Fibroblast of skin of right quadriceps (primary cell): ENCODE measurements at regions not wholly inside any gene's neighbourhood (a gene's known extent, or its start where the extent isn't known, plus 50 kb on each side); places are given as distances from the start of the nearest gene placed in this dataset.
"Not testable (repeated sequence)": the region's sequence is repeated elsewhere in the genome, so short reads cannot be mapped to it uniquely, and the experiment has no call there.

Experiments used
- DNase-seq: peaks from one replicate; pipeline ENCODE4 v3.0.0-alpha.2; 2013

DNA sequence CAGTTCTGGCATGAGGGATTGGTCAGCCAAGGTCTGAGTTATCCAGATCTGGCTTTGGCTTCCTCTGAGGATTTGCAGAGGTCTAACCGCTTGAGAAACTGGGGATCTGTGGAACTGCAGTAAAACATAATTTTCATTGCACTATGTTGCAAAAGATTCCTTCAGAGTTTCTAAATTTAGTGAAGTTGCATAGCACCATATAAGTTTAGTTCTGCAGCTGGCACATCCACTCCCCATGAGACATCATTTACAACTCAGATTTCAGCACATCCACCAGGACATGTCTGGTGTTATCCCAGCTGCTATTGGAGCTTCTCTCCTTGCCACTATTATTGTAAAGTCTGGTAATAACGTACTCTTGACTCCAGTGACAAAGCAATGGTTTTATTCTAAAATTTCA, 181.5 kb downstream of the CWF19L2 start:
- peak; percentile 43 for DNase-seq

DNA sequence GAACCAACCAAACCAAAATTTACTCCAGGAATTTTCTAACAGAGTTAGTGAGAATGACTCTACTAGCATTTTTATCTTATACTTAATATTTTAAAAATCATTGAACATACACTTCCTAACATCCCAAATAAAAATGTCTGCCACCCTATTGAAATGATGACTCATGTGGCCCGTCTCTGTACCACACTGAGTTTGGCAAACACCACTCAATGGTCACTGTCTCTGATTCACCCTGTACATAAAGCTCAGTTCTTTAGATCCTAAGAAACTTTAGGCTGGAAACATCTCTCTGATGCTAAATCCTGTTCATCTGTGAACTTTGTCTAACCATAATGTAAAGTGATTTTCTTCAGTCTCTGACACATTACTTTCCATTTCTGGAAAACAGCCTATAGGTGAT, 182.0 kb downstream of the CWF19L2 start:
- no peak for DNase-seq

DNA sequence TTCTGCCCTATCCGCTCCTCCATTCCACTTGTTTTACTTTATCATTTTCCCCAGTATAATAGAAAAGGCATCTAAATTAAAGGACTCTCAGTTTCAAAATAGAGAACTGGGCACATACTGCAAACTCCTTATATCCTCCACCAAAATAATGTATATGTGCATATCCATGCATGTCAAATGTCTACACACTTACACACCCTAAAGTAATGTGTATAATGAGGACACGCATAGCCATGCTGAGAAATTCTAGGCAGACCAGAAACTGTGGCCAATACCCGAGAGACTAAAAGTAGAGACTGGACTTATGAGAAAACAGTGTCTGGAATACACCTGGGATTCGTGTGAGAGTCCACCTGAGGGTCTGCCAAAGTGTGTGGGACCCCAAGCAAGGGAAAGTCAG, 183.5 kb downstream of the CWF19L2 start:
- no peak for DNase-seq

DNA sequence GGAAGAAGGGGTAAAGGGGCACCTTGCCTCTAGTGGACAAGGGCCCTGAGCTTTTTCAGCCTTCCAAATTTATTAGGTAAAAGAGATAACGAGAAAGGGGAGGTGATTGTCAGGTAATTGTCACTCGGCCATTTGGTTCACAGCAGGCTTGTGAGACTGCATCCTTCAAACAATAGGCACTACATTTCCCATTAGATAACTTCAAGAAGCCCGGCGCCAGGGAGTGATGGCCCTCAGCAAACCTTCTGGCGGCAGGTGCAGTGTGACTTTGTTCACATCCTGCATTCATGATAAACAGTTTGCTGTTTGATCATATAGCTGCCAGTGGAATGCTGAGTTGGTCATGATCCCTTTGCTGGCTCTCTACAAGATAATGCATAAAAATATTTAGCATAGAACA, 185.1 kb downstream of the CWF19L2 start:
- DNase-seq = no peak

DNA sequence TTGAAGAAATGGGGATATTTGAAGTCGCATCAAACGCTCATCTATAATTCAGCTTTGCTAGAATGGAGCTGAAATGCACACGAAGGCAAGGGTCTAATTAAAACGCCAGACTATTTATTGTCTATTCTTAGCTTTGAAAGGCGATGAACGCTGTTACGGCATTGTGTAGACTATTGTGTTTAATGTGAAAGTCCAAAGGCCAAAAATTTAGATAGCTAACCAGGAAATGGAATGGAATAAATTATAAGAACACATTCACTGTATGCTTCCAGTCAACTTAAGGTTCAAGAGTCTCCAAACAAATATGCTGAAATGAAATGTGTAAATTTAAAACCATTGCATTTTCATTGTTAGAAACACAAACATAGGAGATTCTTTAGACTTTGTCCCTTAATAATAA, 186.2 kb downstream of the CWF19L2 start:
- no peak for DNase-seq

DNA sequence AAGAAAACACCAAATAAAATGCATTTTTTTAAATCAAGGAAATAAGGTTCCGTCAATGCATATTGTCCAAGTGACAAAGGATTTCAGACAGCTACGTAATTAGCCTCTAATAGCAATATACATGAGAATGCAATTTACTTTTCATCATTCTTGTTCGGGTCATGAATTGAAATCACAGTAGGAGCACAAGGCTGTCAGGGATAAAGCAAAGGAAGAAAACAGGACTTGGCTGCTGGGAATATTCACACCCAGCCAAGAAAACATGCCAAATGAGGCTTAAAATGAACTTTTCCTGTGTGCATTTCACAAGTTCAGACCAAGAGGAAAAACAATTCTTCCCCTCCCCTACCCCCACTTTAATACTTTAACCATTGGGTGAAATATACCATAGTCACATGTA, 188.6 kb downstream of the CWF19L2 start:
- DNase-seq = no peak

DNA sequence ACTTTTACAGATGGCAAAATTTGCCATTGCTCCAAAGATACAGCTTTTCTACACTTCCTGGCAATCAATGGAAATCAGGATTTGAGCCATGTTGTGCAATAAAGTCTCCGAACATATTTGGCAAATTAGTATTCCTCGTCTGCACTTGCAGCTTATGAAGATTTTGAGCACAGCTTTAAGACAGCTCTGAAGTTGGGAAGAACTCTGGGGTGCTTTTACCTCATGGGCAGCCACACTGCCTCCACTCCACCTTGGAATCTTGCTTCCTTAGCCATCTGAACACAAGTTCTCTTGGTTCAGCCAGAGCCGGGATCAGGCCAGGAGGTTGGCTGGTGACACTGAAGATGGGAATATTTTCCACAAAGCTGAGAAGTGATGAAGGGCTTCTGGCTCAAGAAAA, 191.2 kb downstream of the CWF19L2 start:
- no peak for DNase-seq

DNA sequence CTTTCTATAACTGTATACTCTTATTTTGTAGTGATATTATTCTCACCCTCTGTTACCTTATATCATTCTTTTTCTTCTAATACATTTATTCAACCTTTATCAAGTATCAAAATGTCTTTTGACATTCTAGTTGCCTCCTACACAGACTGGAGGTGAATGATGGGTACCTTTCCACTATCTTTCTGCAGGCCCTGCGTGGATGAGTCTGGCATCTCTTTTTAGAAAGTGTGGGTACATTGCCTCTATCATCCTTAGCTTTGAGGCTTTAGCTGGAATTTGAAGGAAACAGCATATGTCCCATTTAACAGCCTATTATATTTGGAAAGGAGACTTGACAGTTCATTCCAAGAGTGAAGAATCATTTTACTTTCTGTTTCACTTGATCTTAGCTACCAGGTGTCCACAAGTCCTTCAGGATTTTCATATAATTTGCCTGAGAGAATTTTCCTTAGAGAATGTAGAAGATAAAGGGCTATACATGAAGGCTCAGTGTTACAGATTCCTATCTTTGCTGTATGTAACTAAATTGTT, 192.0 kb downstream of the CWF19L2 start:
- no peak for DNase-seq

DNA sequence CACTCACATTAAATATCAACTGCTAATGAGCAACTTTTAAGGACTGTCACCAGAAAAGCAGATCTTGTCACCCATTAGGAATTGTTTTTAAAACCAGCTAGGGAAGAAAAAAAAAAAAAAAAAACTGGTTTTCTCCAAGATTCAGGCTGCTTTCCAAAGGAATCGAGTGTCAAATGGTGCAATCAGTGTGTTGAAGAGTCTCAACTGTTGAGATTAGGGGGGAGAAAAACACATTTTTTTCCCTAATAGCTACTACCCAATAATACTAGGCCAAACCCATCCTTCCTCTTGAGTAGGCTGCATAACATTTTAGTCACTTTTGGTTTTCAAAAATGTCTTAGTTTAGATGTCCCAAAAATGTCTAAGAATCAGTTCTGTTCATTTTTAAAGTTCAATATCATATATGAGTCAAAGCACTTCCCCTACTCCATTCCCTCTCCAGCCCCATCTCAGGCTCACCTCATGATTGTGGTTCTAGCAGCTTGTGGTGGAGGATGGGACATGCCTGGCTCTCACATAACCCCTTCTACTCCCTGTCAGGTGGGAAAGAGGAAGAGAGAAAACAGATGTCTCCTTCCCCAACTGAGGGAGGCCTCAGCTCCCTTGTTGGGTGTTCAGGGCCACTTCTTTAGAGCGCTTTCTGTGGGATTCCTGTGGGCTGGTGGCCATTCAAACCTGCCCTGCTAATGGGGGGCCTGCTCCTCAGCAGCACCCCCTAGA, 193.6 kb downstream of the CWF19L2 start:
- no peak for DNase-seq

DNA sequence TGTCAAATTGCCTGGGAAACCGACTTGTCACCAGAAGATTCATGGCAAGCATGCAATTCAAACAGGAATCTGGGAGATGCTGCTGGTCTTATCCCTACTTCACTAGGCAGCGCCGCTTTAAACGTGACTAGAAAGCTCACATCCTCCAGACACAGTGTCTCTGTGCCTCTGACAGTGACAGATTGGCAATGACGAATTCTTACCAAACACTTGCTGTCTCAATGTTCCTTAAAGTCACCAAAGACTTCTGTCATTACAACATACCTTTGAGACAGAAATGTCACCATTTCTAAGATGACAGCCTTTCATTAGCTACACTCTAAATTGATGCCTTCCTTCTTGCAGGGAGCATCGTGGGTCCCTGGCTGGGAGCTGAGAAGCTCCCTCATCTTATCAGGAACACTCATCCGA, 197.8 kb downstream of the CWF19L2 start:
- no peak for DNase-seq

DNA sequence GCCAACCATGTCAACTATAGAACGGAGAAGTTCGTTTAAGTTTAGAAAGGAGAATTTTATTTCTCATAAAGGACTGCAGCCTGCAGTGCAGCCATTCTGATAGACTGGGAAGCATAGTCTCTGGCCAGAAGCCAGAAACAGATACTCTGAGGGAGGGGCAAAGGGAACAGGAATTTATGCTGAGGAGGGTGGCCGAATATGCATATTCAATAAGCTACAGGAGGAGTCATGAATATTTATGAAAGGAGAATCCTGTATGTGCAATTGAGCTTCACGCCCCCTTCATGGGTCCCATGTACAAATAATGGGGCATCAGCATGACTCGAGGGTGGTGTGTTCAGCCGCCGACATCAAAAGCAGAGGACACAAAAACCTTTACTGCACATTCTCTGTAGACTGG, 199.9 kb downstream of the CWF19L2 start:
- no peak for DNase-seq

DNA sequence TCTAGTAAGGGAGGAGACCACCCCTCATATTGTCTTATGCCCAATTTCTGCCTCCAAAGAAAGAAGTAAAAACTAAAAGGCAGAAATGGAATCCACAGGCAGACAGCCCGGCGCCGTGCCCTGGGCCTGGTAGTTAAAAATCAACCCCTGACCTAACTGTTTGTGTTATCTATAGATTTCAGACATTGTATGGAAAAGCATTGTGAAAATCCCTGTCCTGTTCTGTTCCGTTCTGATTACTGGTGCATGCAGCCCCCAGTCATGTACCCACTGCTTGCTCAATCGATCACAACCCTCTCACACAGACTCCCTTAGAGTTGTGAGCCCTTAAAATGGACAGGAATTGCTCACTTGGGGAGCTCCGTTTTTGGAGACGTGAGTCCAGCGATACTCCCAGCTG, 204.0 kb downstream of the CWF19L2 start:
- DNase-seq = not testable (repeated sequence)

DNA sequence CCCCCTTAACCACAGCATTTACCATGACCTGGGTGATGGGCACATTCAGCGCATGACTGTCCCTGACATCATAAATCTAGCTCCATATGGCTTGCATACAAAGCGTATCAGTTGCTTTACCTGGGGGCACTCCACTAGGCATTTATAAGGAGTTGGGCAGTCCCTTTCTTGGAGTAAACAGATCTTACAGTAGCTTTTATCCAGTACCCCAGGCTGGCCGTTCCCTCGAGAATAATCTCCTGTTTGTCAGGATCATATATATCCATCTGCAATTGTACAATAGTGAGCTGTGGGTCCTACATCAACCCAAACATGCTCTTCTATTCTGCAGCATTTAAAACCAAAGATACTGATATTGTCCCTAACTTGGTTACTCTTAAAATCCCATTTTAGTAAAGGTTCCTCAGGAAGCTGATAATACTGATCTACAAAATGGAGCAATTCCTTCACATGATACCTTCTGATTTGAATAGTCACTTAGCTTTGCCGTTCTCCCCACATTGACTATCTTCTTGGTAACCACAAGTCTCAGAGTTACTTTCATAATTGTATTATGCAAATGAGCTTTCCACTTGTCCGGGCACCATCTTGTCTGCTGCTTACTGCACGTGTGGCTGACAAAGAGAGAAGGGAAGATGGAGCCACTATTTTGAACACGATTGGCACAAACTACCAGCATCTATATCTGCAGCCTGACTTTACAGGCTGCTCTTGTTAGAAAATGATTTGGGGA, 205.0 kb downstream of the CWF19L2 start:
- DNase-seq = no peak

DNA sequence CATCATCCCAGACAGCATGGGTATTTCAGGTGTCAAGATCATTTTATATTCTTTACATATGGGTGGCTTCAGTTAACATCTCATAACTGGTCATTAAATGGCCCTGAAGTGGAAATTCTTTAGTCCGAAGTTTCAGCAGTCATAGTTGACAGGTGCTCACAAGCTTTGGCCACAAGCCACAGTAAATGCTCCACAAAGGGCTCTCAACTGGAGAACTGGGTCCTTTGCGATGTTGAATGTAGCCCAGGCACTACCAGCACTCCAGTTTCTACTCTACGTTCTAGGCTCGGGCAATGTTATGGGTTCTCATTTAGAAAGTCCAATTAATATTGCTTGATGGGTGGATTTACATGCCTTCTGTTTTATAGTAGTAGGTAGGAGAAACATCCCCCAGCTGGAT, 206.3 kb downstream of the CWF19L2 start:
- no peak for DNase-seq

DNA sequence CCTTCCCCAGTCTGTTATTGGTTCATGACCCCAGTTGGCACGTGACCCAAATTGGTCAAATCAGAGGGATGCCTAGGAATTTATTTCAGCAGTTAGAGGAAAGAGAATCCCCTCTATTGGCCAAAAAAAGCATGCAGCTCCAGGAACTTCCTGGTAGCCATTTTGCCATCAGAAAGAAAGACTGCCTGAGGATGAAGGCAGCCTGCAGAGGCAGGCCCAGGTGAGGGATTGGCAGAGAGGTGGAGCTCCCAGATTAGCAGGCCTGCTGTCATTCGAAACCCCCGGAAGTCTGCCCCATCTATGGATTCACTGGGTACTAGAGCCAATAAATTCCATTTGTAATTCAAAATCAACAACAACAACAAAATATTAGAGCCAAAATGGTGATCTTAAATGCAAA, 207.6 kb downstream of the CWF19L2 start:
- DNase-seq = no peak

DNA sequence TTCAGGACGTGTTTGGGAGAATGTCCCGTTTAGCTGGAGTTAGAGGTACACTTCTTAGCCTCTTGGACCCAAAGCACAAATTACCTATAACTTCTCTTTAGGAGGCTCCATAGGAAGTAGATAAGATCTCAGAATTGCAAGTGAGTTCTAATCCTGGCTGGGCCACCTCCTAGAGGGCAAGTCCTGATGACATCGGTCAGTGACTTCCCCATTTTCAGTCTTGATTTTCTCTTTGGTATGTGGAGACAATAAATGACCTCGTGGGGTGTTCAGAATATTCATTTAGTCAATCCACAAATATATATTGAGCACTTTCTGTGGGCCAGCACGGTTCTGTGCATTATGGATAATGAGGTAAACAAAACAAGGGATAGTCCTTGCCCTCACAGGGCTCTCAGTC, 208.6 kb downstream of the CWF19L2 start:
- no peak for DNase-seq

DNA sequence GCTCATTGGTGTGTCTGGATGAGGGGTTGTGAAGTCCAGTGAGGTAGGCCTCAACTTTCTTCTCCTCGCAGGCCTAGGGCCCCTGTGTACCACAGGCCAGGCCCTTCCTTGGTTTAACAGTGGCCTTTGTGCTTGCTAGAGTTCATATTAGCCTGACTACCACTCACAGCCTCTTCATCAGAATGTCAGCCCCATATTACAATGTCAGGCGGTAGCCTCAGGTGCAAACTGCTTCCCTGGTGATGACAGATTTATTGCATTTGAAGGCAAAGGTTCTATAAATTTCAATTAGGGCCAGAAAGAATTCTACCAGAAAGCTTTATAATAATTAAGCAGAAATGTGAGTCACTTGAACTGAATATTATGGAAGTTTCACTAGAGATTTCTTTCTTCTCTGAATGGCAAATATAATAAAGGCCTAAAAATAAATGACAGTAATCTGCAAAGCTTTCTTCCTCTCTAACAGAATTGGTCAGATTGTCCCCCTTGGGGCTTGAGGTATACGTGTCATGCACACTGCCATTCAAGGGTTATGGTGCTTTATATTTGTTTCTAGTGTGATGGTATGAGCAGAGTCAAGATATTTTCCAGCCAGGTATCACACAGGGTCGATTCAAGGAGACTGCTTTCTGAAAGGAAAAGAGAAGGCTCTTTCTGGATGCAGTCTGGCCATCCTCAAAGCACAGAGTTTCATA, 210.3 kb downstream of the CWF19L2 start:
- no peak for DNase-seq

DNA sequence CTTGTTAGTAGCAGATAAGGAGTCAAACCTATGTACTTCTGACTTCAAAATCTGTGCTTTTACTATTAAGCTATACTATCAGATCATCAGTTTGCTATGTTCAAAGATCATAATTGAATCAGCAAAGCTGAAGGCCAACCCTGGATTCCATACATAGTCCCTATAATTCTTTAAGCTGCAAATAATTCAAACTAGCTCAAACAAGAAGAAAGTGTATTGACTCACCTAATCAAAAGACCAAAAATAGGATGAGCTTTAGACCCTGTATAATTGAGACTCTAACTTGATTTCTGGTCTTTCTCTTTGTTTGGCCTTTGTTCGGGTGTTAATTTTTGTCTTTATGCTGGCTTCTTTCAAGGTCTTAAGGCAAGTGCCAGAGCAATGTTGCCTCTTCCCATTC, 213.7 kb downstream of the CWF19L2 start:
- DNase-seq = no peak

DNA sequence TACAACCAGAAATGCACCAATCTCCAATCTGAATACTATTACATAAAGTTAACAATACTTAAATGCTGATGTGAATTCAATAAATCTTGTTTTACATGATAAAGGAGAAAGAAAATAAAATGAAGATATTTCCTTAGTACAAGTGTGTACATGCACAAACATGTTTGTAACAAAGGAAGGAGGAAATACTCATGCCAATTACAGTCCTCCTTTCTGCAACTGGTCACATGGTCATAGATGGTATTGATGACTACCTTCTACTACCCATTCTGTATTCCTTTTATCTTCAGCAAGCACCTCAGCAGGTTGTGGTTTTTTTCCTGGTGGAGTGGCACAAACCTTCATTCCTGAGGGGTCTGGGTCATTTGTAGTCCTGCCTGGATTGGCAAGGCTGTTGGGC, 214.2 kb upstream of the GUCY1A2 start:
- no peak for DNase-seq

DNA sequence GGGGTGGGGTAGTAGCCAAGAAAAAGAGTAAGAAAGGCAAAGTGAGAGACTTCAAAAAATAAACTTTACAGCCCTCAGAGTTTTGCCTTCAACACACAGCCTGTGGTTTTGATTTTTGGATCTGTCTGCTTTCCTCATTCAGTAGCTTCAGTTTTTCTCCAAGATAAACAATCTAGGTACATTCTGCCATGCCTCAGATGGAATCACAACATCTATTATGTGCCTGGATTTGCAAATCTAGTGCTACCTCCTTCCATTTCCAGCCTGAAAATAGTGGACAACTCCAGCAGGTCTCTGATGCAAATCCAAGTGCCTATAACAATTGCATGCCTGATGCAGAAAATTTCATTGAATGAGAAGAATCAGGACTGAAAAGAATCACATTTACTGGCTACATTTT, 206.6 kb upstream of the GUCY1A2 start:
- no peak for DNase-seq

DNA sequence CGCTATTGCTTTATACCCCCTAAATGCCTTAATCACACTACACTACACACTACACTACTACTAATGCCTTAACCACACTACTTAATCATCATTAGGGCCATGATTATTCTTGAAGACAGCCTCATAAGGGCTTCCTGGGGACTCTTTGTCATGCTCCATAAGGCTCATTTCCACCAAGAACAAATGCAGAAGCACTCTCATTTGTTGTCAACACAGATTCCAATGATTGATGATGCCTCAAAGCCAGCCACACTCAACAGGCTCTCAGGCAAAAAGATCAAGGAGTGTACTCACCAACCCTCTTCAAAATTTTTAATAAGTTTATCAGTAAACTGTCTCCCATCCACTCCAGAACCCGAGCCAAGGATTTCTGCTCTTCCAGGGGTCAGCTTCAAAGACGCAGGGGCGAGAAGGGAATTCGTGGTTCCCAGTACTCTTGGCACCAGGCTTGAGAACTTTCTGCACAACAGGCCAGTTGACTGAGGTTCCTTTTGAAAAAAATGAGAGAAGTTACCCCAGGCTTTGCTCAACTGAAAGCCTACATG, 204.7 kb upstream of the GUCY1A2 start:
- DNase-seq = no peak

DNA sequence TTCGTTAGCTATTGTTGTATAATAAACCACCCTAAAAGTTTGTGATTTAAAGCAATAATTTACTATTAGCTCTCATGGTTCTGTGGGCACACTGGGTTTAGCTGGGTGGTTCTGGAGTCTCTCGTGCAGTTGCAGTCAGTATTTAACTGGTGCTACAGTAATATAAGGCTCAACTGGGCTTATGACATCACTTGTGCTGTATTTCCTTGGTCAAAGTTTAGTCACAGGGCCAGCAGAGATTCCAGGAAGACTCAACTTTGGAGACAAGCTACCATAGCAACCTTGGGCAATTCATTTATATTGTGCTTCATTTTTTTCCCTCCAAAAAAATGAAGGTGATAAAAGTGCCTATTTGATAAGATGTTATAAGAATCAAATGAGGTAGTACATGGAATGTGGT, 204.2 kb upstream of the GUCY1A2 start:
- DNase-seq = no peak

DNA sequence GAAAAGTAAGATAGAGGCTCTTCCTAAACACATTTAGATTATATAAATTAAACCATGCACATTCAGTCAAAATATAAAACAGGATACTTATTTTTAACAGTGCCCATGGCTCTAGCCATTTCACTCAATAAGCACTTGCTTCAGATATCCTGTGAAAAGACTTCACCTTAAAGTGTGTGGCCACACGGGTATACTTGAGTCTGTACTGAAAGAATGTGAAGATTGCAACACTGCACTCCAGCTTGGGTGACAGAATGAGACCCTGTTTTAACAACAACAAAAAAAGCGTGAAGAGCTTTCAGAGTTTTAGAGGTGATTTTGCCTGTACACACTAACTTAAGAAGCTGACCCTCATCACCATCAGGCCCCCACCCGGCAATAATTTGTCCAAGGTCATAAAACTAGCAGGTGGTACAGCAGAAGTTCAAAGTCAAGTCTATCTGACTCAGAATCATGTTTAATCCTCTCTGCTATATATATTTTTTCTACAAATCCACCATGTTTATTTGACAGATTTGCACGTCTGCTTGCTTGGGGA, 203.5 kb upstream of the GUCY1A2 start:
- no peak for DNase-seq
